Psoas muscle (tissue), 7 donors: ENCODE measurements at regions not wholly inside any gene's neighbourhood (a gene's known extent, or its start where the extent isn't known, plus 50 kb on each side); places are given as distances from the start of the nearest gene placed in this dataset.

Experiments
- ATAC-seq, 4 donors: fragments of 200-7000 bp; cut with Tn5 transposase; one replicate each; pipeline ENCODE4 v1.9.1; 2020; ENCODE audit warnings: moderate library complexity in 3 of 4, mild to moderate bottlenecking in 2 of 4
- DNase-seq, 2 donors: peaks; one replicate each; pipeline ENCODE4 v3.0.0-alpha.2; 2020
- H3K27ac ChIP-seq: fragments of 200-600 bp; one replicate; pipeline ENCODE4 v1.8.0; 2022
- H3K27me3 ChIP-seq, 3 donors: fragments of 200-600 bp in 1 of 3; one replicate each; pipeline versions ENCODE4 v1.6.1 to v1.8.0; 2013 to 2022; ENCODE audit warnings: low read length in 2 of 3, mild to moderate bottlenecking in 2 of 3, moderate library complexity in 1 of 3; ENCODE audit not compliant: insufficient read depth in 3 of 3
- H3K36me3 ChIP-seq, 2 donors: fragments of 200-600 bp in 1 of 2; one replicate each; pipeline versions ENCODE4 v1.6.1 to v1.8.0; 2013 to 2022; ENCODE audit warnings: low read depth in 1 of 2, mild to moderate bottlenecking in 1 of 2, moderate library complexity in 1 of 2; ENCODE audit not compliant: insufficient read depth in 1 of 2
- H3K4me1 ChIP-seq: fragments of 200-600 bp; one replicate; pipeline ENCODE4 v1.8.0; 2022
- H3K4me3 ChIP-seq: fragments of 200-600 bp; one replicate; pipeline ENCODE4 v1.8.0; 2022; ENCODE audit warnings: mild to moderate bottlenecking
- H3K9me3 ChIP-seq: fragments of 200-600 bp; one replicate; pipeline ENCODE4 v1.8.0; 2022
- CTCF ChIP-seq: fragments of 200-600 bp; IDR thresholded peaks from one replicate; pipeline ENCODE4 v1.8.0; 2022; ENCODE audit warnings: antibody characterized with exemption
- WGBS, 3 donors: extraction: QIAGEN DNeasy Blood & Tissue Kit; methylation state at CpG; one replicate each; pipeline versions ENCODE4 v1.1.6 to v1.1.7; 2013; 5-methylcytosine and 5-hydroxymethylcytosine counted together
- intact Hi-C, 2 donors: fragments of 100-400 bp; cut with DNase I; formaldehyde crosslinking; loops; one replicate each; pipeline versions ENCODE4 v1.11.0 to v1.14.2; 2022
- donor health status: healthy with polysubstance abuse.
- donor health status: DM: no; HTN: no; CAD: no; lungs with moderate emphysema.
- donor health status: Bipolar disorder and iron deficiency.
- donor health status: healthy.
- donor health status: DM: yes; HTN: yes; CAD: no.
- donor health status: DM: no; HTN: no; CAD: no.
- donor health status: DM: yes; HTN: yes; CAD: no.

GRCh38 chr13:33911521-33911920 lies 93.6 kb downstream of the RFC3 start:
- ATAC-seq (no peak), DNase-seq (no peak)
- H3K27ac ChIP-seq, result no peak overlapping the region
- H3K9me3 ChIP-seq, result no peaks in the 10 kb centered on the region
- TF ChIP-seq CTCF, result no peak
- intact Hi-C loops, result no loop called here
- WGBS, 3 donors, result 96 to 100% (median 99%) methylated on average over 3 of the region's 3 CpGs
- no peaks in the 10 kb centered on the region for H3K36me3 ChIP-seq
- no peaks in the 10 kb centered on the region for H3K4me1 ChIP-seq
- no peaks in the 10 kb centered on the region for H3K27me3 ChIP-seq
- H3K4me3 ChIP-seq, result no peak overlapping the region

- whole genome bisulfite sequencing, 3 donors, result 94 to 96% (median 95%) methylated on average over 3 of the region's 3 CpGs
- no peak overlapping the region for H3K4me3 ChIP-seq
- H3K27ac ChIP-seq, result no peak overlapping the region
- no peak for ATAC-seq
- H3K27me3 ChIP-seq, result no peaks in the 10 kb centered on the region
- no peaks in the 10 kb centered on the region for H3K36me3 ChIP-seq
- TF ChIP-seq CTCF, result no peak
- DNase-seq, result no peak
- intact Hi-C loops, result no loop called here
- no peaks in the 10 kb centered on the region for H3K9me3 ChIP-seq
- no peaks in the 10 kb centered on the region for H3K4me1 ChIP-seq
These were observed 95.9 kb downstream of the RFC3 start for GRCh38 chr13:33913829-33914228.

GRCh38 chr13:33917190-33917589 lies 99.2 kb downstream of the RFC3 start:
- Histone ChIP-seq H3K4me3 (no peak overlapping the region), H3K36me3 (no peaks in the 10 kb centered on the region), H3K4me1 (no peaks in the 10 kb centered on the region), H3K27me3 (no peaks in the 10 kb centered on the region), H3K9me3 (no peaks in the 10 kb centered on the region), H3K27ac (no peak overlapping the region)
- no peak for ATAC-seq
- no peak for TF ChIP-seq CTCF
- DNase-seq, result no peak
- intact Hi-C loops, result no loop called here
- whole genome bisulfite sequencing, 3 donors, result 24 to 39% (median 31%) methylated on average over 4 of the region's 4 CpGs

- Histone ChIP-seq H3K36me3 (no peaks in the 10 kb centered on the region), H3K4me1 (no peaks in the 10 kb centered on the region), H3K4me3 (no peak overlapping the region), H3K9me3 (no peaks in the 10 kb centered on the region), H3K27me3 (no peaks in the 10 kb centered on the region), H3K27ac (no peak overlapping the region)
- DNase-seq (peak in 1 of 2 donors; percentile 12), ATAC-seq (no peak)
- 30 to 51% (median 39%) methylated on average over 7 of the region's 7 CpGs for WGBS, 3 donors
- intact Hi-C loops, result no loop called here
- TF ChIP-seq CTCF, result no peak
These were observed 100.4 kb downstream of the RFC3 start for GRCh38 chr13:33918199-33918932.

- H3K4me3 ChIP-seq, result no peak overlapping the region
- H3K9me3 ChIP-seq, result no peaks in the 10 kb centered on the region
- no peak for TF ChIP-seq CTCF
- DNase-seq (no peak), ATAC-seq (no peak)
- 96 to 99% (median 98%) methylated on average over 3 of the region's 3 CpGs for WGBS, 3 donors
- H3K27me3 ChIP-seq, result no peaks in the 10 kb centered on the region
- intact Hi-C loops, result no loop called here
- H3K4me1 ChIP-seq, result no peaks in the 10 kb centered on the region
- no peaks in the 10 kb centered on the region for H3K36me3 ChIP-seq
- H3K27ac ChIP-seq, result no peak overlapping the region
These were observed 101.2 kb downstream of the RFC3 start for GRCh38 chr13:33919120-33919519.
